ENCODE measurements at regions not wholly inside any gene's neighbourhood (a gene's known extent, or its start where the extent isn't known, plus 50 kb on each side); places are given as distances from the start of the nearest gene placed in this dataset.

GRCh38 chr10:63986536-63986935 lies 465.3 kb downstream of the REEP3 start:
- DNase-seq (ENCODE audit: low spot score) = no peak
- in situ Hi-C loops (cut with MboI; ENCODE audit: low sequenced_read_pairs, unreplicated experiment) = no loop called here
- TF ChIP-seq CTCF (IDR thresholded peaks at IDR 0.05; ENCODE audit: borderline replicate concordance, control extremely low read depth, extremely low read depth, insufficient read depth, missing control alignments) = no peak

GRCh38 chr10:63987212-63987611 lies 466.0 kb downstream of the REEP3 start:
- in situ Hi-C loops (cut with MboI; ENCODE audit: low sequenced_read_pairs, unreplicated experiment) = no loop called here
- TF ChIP-seq CTCF (IDR thresholded peaks at IDR 0.05; ENCODE audit: borderline replicate concordance, control extremely low read depth, extremely low read depth, insufficient read depth, missing control alignments) = no peak
- no peak for DNase-seq (ENCODE audit: low spot score)

GRCh38 chr10:63994371-63994770 lies 473.2 kb downstream of the REEP3 start:
- DNase-seq (ENCODE audit: low spot score) = no peak
- in situ Hi-C loops (cut with MboI; ENCODE audit: low sequenced_read_pairs, unreplicated experiment) = no loop called here
- no peak for TF ChIP-seq CTCF (IDR thresholded peaks at IDR 0.05; ENCODE audit: borderline replicate concordance, control extremely low read depth, extremely low read depth, insufficient read depth, missing control alignments)

- in situ Hi-C loops (cut with MboI; ENCODE audit: low sequenced_read_pairs, unreplicated experiment) = no loop called here
- no peak for DNase-seq (ENCODE audit: low spot score)
- no peak for TF ChIP-seq CTCF (IDR thresholded peaks at IDR 0.05; ENCODE audit: borderline replicate concordance, control extremely low read depth, extremely low read depth, insufficient read depth, missing control alignments)
Measured at GRCh38 chr10:64007157-64007556, 486.0 kb downstream of the REEP3 start.

- no peak for TF ChIP-seq CTCF (IDR thresholded peaks at IDR 0.05; ENCODE audit: borderline replicate concordance, control extremely low read depth, extremely low read depth, insufficient read depth, missing control alignments)
Measured at GRCh38 chr10:64010711-64011110, 489.5 kb downstream of the REEP3 start.

GRCh38 chr10:64011912-64012714 lies 490.9 kb downstream of the REEP3 start:
- DNase-seq (ENCODE audit: low spot score) = no peak

More at GRCh38 chr10:64010711-64011110, 489.5 kb downstream of the REEP3 start:
- in situ Hi-C loops (cut with MboI; ENCODE audit: low sequenced_read_pairs, unreplicated experiment) = no loop called here
- DNase-seq (ENCODE audit: low spot score) = no peak

More at GRCh38 chr10:64011912-64012714, 490.9 kb downstream of the REEP3 start:
- in situ Hi-C loops (cut with MboI; ENCODE audit: low sequenced_read_pairs, unreplicated experiment) = no loop called here
- TF ChIP-seq CTCF (IDR thresholded peaks at IDR 0.05; ENCODE audit: borderline replicate concordance, control extremely low read depth, extremely low read depth, insufficient read depth, missing control alignments) = no peak

All from GM13976 (cell line).